Myocyte (in vitro differentiated cells): ENCODE measurements at regions not wholly inside any gene's neighbourhood (a gene's known extent, or its start where the extent isn't known, plus 50 kb on each side); places are given as distances from the start of the nearest gene placed in this dataset.

Source experiments
- DNase-seq: peaks from one replicate; pipeline ENCODE4 v3.0.0-alpha.2; 2012; ENCODE audit warnings: low read depth

- no peak for DNase-seq
Observed at GRCh38 chr17:79255926-79256585, 181.4 kb downstream of the ENGASE start.

GRCh38 chr17:79255456-79255855, 180.8 kb downstream of the ENGASE start:
- no peak for DNase-seq

GRCh38 chr17:79255046-79255445, 180.4 kb downstream of the ENGASE start:
- DNase-seq: no peak

GRCh38 chr17:79252886-79253285, 178.3 kb downstream of the ENGASE start:
- DNase-seq: no peak

- DNase-seq: no peak
Observed at GRCh38 chr17:79251824-79252223, 177.2 kb downstream of the ENGASE start.

GRCh38 chr17:79249929-79250521, 175.4 kb downstream of the ENGASE start:
- no peak for DNase-seq

- DNase-seq: no peak
Observed at GRCh38 chr17:79248843-79249493, 174.3 kb downstream of the ENGASE start.

- no peak for DNase-seq
Observed at GRCh38 chr17:79246225-79247190, 171.9 kb downstream of the ENGASE start.

GRCh38 chr17:79244665-79245064, 170.0 kb downstream of the ENGASE start:
- no peak for DNase-seq

- no peak for DNase-seq
Observed at GRCh38 chr17:79243996-79244395, 169.4 kb downstream of the ENGASE start.

- no peak for DNase-seq
Observed at GRCh38 chr17:79243603-79243990, 169.0 kb downstream of the ENGASE start.

GRCh38 chr17:79242873-79243602, 168.4 kb downstream of the ENGASE start:
- no peak for DNase-seq

- DNase-seq: no peak
Observed at GRCh38 chr17:79242393-79242792, 167.8 kb downstream of the ENGASE start.

- no peak for DNase-seq
Observed at GRCh38 chr17:79241616-79242015, 167.0 kb downstream of the ENGASE start.

- DNase-seq: no peak
Observed at GRCh38 chr17:79239205-79239604, 164.6 kb downstream of the ENGASE start.

- no peak for DNase-seq
Observed at GRCh38 chr17:79237448-79238053, 162.9 kb downstream of the ENGASE start.

- no peak for DNase-seq
Observed at GRCh38 chr17:79235808-79236207, 161.2 kb downstream of the ENGASE start.

GRCh38 chr17:79233916-79234551, 159.4 kb downstream of the ENGASE start:
- DNase-seq: no peak

GRCh38 chr17:79232957-79233356, 158.3 kb downstream of the ENGASE start:
- no peak for DNase-seq

- DNase-seq: no peak
Observed at GRCh38 chr17:79231766-79232287, 157.2 kb downstream of the ENGASE start.
